HuH-7 (cell line): ENCODE measurements at regions not wholly inside any gene's neighbourhood (a gene's known extent, or its start where the extent isn't known, plus 50 kb on each side); places are given as distances from the start of the nearest gene placed in this dataset.
A peak's percentile ranks its signal among the peaks of the same experiment; 100 is the strongest.

Source experiments
- DNase-seq: peaks from one replicate; pipeline ENCODE4 v3.0.0; 2011; ENCODE audit warnings: low spot score

DNA sequence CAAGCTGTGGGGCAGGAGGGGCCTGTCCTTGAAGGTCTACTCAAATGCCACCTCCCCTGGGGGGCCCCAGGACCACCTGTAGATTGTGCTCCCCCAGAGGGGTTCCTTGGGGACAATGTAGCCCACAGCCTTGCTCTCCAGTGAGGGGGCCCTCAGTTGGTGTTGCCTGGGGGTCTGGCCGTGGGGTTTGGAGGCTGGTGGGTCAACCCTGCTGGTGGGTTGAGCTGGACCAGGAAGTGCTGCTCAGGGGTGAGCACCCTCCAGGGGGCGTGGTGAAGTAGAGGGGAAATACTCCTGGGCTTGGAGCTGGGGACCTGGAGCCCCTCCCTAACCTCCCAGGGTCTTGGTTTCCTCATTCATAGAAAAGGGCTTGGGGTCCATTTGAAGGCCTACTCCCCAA is 143.6 kb upstream of the WNT4 start:
- DNase-seq: no peak

DNA sequence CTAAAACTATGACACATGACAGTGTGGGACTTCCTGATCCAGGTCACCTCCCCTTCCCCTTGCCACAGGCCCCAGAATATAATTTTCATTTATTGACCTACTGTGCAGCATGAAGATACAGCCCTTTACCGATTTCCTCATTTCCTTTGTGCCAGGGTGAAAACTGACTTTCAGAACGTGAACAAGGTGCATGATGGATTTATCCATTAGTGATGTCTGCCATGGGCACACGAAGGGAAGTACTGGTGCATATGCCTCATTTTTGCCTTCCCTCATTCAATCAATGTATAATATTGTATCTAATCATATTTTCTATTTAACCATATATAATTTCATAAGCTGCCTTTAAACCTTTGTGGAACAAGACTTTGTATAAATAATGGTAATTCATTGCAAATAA is 144.4 kb upstream of the WNT4 start:
- no peak for DNase-seq

DNA sequence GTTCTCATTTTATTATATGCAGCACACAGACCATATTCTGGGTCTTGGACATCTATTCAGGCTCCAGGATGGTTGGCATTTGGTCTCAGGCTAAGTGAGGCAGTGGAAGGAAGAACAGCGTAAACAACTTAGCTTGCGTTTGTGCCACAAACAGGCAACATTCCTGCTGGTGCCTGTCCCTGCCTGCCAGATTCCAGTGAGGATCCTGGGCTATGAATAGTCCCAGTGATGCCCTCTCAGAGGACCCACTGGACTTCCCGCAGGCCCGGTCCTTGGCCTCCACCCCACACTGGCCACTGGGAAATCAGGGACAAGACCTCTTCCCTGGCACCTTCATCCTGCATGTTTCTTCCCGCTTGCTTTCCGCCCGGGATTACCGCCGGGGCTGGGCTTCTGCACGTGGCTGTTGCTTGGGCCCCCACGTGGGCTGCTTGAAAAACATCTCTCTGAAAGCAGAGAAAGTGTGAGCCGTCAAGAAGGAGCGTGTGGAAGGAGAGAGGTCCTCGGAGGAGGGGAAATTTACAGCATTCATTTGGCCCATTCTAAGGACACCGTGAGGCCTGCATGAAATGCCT is 145.1 kb upstream of the WNT4 start:
- no peak for DNase-seq

DNA sequence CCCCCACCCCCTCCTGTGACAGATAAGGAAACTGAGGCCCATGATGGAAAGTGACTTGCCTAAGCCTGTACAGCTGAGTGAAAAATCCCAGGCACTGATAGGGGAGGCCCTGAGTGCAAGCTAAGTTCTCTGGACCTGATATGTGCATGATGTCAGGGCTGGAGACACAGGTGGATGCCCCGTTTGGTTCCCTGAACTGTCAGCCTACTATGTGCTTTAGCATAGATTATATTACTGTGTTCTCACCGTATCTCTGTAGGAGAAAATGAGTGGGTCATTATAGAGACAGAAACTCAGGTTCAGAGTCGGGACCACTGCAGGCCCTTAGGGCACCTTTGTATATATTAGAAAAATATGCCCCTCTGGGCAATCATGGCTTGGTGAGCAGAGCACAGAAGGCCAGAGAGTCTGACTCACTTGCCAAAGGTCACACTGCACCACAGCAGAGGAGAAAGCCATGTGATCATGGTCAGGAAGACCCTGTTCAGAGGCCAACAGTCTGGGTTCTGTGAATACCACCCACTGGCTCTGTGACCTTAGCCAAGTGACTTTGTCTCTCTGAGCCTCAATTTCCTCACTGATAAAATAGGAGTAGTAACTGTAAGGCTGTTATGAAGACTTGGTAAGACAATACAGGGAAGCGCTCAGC is 145.8 kb upstream of the WNT4 start:
- no peak for DNase-seq

DNA sequence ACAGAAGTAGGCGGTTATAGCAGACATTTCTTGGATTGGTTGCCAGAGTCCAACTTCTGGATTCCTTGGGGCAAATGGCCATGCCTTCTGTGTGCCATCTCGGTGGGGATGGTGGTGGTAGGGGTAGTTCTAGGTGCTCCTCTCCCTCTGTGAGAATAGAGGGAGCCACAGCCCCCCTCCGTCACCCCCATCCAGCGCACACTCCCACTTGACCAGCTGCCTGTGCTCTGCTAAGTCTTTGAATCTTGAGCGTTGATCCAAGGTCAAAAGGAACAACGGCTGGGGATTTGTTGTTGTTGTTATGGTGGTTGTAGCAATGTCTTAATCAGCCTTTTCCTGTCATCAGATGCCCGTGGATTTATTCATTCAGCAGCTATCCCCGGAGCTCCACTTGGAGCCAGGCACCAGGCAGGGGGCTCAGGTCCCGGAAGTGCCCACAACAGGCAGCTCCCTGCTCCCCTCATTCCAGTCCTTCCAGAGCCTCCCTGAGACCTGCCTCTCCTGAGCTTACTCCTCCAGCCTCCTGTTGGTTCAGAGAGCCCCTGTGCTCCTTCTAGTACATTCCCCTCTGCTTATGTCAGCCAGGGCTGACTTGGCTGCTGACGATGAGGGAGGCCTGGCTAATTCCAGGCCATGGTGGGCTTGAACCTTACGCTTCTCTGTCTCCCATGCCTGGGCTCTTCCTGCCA is 146.6 kb upstream of the WNT4 start:
- DNase-seq: no peak

DNA sequence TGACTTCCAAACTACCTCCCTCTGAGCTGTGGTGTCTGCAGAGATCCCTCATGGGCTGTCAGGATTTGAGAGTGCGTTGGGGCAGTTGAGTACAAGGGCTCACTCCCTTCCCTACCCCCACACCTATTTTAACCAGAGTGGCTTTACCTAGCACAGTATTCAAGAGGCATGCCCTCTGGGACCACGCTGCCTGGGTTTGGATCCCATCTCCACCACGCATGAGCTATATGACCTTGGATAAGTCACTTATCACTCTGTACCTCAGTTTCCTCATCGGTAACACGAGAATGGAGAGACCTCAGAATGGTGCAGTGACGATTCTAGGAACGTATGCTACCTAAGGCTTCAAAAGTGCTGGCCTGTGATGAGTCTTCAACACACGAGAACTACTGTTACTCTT is 147.3 kb upstream of the WNT4 start:
- DNase-seq: no peak

DNA sequence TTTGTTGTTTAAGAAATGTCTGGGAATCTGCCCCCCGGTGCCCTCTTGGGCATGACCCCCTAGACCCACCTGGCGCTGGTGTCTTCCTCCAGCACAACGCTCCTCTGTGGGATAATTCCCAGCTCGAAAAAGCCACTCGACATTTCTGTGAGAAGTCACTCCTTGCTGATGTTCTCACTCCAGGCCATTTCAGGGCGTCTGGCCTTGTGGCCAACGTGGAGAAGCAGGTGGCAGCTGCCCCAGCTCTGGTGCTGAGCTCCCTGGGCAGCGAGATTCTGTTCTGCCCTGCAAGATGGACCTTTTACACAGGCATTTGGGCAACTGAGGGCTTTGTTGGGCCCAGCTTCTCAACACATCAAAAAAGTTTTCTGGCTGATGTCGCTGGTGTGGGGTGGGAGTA is 147.7 kb upstream of the WNT4 start:
- no peak for DNase-seq

DNA sequence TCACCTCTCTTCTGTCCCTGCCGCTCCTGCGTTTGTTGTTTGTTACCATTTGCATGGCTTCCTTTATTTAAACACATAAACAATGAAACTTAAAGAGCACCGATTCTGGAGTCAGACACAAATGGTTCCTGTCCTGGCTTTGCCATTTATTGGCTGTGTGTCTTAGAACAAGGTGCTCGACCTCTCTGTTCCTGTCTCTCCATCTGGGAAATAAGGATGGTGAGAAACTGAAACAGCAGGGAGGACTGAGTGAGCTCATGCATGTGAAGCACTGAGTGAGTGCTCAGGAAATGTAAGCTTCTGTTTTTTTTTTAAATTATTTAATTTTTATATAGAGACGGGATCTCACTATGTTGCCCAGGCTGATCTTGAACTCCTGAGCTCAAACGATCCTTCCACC is 148.2 kb upstream of the WNT4 start:
- DNase-seq: no peak

DNA sequence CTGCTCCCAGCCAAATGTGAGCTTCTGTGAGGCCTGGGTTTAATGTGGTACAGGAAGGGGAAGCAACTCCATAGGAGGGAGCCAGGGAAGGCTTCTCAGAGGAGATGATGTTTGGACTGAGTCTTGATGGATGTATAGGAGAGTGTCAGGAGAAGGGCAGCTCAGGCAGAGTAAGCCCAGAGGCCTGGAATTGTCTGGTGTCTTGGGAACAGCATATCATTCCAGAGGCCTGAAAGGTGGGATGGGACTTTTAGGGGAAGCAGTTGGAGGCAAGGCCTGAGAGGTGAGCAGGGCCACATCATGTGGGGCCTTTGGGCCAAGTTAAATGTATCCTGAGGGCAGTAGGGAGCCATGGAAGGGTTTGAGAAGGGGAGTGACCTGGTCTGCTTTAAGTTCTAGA is 148.6 kb upstream of the WNT4 start:
- no peak for DNase-seq

DNA sequence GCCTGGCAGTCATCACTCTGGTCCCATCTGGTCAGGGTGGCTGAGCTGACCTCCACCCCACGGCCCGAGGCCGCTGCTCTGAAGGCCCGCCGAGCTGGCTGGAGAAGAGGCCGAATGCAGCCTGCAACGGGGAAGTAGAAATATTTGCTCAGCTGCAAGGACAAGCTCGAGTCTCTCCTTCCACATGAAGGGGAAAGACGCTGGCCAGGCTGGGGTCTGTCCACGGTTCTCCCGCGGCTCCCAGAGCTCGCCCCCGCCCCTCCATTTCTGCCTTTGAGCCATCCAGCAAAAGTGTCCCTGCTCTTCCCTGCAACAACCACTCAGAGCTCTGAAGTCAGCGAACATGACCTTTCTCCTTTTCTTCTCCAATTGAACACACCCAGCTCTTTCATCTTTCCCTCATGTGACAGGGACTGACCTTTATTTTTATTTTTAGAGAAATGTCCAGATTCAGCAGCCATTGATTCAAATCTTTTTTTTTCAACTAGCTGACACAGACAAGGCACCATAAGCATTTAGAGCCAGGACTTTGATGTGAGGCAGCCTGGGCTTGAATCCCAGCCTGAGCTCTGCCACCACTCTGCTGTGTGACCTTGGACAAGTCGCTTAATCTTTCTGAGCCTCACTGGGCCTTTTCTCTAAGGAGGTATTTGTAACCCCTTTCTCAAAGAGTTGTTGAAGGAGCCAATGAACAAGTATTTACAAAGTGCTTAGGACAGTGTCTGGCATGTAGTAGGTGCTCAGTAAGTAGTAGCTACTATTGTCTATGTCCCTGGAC is 149.3 kb upstream of the WNT4 start:
- DNase-seq: no peak

DNA sequence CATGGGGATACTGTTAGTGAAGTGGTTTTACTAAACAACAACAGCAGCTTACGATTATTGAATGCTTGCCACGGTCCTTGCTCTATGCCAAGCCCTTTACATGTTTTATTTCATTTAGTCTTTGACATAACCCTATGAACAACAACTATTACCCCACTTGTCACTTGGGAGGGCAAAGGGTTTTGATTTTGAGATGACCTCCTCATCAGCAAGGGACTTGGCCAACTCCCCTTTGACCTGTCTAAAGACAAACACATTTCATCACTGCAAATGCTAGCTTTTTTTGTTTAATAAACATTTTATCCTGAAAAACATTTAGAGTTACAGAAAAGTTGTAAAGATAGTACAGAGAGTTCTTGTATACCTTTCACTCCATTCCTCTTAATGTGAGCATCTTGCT is 152.5 kb upstream of the WNT4 start:
- no peak for DNase-seq

DNA sequence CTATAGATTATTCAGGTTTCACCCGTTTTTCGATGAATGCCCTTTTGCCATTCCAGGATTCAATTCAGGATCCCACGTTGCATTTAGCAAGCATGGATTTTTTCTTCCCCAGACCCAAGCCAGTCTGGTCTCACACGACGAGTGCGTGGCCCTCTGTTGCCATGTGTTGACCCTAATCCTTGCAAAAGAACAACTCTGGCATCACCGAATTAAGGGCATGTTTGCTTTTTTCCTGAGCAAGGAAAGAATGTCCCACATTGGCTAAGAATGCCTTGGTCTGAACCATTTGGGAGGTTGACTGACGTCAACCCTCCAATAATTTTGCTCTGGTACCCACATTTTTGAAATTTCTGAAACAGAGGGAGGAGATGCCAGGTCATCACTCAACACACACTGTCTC is 153.0 kb upstream of the WNT4 start:
- DNase-seq: no peak

DNA sequence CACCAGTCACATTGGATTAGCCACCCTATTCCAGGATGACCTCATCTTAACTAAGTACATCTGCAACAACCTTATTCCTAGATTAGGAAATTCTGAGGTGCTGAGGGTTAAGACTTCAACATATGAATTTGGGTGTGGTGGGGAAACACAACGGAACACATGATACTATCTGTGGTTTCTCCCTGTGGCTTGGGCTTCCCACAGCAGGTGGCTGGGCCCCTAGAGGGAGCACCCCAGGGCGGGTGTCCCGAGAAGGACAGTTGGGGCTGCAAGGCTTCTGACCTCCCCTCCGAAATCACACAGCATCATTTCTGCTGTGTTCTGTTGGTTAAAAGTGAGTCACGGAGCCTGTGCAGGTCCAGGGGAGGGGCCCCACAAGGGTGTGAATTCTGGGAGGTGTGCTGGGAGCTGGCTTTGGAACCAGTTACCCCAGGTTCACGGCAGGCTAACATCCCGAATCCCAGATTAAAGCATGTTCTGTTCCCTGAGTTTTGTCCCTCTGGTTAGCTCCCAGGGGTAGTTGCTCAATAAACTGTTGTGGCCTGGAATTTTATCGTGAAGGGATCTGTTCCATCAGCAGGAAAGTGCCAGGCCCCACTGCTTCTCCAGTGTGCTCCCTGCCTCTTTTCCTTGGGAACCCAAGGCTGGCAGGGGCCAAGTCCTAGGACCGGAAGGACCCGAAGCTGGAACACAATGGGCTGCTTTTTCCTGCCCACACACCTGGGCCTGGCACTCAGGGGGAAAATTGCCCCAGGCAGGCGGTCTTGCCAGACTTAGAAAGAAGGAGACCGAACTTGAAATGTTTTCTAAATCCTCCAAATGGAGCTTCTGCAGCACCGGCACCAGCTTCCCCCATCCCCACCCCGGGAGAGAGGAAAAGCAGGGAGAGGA is 154.0 kb upstream of the WNT4 start:
- no peak for DNase-seq

DNA sequence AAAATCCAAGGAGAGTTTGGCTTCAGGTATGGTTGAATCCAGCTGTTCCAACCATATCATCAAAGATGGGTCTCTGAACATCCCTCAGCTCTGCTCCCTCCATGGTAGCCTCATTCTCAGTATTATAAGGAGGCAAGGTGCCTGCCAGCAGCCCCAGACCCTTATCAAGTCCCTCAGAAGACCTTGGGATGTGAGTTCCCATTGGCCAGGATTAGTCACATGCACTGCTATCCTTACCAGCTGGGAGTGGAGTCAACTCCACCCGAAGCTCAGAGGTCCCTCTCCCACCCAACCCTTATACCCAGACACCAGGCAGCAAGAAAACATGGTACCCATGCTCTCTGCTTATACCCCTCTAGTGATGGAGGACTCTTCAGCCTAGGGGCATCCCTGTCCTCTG is 153.7 kb upstream of the ZBTB40 start:
- no peak for DNase-seq

DNA sequence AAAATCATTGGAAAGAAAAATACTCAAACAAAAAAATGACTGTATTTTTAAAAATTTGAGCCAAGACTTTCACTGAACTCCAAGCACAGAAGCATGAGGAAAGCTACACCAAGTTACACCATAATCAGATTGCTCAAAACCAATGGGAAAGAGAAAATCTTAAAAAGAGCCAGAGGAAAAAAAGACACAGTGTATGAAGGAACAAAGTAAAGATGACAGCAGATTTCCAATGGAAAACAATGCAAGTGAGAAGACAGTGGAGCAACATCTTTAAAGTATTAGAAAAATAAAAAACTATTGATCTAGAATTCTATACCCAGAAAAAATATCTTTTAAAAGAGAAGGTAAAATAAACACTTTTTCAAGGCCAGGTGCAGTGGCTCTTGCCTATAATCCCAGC is 147.8 kb upstream of the ZBTB40 start:
- DNase-seq: no peak

DNA sequence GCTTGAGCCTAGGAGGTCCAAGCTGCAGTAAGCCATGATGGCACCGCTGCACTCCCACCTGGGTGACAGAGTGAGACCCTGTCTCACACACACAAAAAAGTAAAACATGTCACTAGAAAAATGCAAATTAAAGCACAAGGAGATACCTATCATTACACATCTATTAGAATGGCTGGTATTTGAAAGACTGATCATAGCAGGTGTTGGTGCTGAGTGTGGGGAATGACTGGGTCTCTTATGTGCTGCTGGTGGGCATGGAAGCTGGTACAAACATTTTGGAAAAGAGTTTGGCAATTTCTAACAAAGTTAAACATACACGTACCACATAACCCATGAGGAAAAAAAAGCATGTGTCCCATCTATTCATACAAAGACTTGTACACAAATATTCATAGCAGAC is 142.1 kb upstream of the ZBTB40 start:
- DNase-seq: no peak

DNA sequence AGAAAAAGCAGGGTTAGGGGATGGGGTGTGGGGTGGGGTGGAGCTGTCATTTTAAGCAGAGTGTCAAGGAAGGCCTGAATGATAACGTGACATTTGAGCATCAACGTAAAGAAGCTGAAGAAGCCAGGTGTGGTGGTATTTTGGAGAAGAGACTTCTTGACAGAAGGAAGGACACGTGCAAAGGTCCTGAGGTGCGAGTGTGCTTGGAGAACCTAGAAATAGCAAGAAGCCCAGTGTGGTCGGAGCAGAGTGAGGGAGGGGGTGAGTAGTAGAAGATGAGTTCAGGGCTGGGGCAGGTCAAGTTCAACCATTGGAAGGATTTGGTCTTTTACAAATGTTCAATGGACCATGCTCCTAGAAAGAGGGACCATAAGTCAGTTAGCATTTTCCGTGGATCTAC is 140.2 kb upstream of the ZBTB40 start:
- DNase-seq: no peak

DNA sequence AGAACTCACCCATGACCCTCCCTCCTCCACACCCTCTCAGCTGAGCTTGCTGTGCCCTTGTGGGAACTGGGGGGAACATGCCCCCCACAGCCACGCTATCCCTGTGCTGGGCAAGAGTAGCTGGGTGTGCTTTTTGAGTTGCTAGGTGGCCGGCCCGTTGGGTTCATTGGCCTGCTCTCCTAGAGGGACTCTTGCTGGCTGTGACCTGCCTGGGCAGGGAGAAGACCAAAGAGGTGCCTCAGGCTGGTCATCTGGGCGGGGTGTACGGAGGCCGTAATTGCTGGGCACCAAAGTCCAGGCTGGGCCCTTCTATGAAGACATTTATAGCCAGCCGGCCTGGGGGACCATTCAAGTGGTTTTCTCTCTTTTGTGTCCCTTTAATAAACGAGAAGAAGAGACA is 138.3 kb upstream of the ZBTB40 start:
- DNase-seq: no peak

DNA sequence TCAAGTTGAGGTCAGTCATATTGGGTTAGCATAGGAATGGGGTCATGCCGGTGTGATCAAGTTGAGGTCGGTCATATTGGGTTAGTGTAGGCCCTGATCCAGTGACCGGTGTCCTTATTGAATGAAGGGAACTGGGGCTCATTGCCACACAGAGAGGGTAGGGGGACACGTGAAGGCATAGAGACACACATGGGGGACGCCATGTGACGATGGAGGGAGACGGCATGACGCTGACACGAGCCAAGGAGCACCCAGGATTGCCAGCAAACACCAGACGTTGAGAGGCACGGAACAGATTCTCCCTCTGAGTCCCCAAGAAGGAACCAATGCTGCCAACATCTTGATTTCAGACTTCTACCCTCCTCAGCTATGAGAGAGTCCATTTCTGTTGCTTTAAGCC is 136.9 kb upstream of the ZBTB40 start:
- no peak for DNase-seq

DNA sequence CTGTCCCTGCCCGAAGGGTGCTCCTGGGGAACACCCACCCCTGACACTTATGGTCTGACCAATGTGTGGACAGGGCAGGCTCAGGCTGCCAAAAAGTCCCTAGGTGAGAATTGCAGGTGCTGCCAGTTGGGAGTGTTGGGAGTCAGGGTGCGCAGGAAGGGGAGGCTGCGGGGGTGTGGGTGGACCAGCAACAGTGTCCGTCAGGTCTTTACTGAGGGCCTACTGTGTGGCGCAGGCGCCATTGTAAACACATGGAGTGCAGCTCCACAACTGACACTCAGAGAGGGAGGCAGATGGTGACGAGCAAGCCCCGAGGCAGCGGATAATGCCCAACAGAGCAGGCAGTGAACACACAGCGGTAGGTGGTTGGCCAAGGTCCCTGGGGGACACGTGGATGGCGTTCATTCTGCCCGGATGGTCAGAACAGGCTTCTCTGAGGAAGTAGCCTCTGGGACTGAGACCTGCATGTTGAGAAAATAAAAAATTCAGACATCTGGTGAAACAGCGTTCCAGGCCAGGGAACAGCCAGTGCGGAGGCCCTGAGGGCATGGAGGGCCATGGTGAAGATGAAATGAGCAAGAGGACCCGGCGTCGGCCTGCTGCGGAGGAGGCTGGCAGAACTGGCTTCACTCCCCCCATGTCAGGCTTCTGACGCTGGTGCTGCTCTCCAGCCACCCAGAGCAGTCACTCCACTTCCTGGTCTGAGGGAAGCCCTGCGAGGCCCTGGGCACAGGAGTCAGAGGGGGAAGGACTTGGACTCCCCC is 136.2 kb upstream of the ZBTB40 start:
- DNase-seq: no peak

DNA sequence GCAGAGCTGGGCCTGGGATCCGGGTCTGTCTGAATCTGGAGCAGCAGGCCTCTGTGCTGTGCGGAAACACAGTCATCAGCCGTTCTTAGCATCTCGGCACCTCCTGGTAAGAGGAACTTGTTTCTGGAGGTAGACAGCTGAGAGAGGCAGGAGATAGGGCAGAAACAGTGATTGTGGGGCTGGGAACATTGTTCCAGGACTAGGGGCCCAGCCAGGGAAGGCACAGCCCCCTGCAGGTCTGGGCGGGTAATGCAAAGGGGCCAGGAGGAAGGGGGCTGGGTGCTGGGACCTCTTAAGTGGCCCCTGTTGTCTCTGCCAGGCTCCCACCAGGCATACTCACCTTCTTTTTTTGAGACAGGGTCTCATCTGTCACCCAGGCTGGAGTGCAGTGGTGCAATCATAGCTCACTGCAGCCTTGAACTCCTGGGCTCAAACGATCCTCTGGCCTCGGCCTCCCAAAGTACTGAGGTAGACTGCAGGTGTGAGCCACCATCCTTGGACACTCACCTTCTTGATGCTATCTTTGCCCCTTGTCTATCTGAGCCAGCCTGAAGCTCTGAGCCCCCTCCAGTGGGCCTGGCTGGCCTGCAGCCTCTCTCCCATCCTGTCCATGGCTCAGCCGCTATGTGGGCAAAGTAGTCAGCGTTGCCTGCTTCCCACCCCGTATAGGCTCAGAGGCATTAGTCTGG is 134.3 kb upstream of the ZBTB40 start:
- peak; percentile 81 for DNase-seq
